HepG2 (cell line): ENCODE measurements at regions not wholly inside any gene's neighbourhood (a gene's known extent, or its start where the extent isn't known, plus 50 kb on each side); places are given as distances from the start of the nearest gene placed in this dataset.

ENCODE experiments used
- ATAC-seq: fragments of 200-7000 bp; cut with Tn5 transposase; 3 replicates; pipeline ENCODE4 v1.9.1; 2020; ENCODE audit warnings: mild to moderate bottlenecking, moderate library complexity
- BruUV-seq: library from RNA; stranded (reverse); fragments of 400-500 nt; replicated peaks from 2 replicates; lab custom pipeline; 2021; lab: Mats Ljungman, UMichigan
- CTCF ChIA-PET: fragments of 300-600 bp; formaldehyde crosslinking; extraction: SDS; loops from one replicate; lab custom pipeline; 2021; ENCODE audit warnings: low total read pairs, inconsistent platforms, low intra/inter-chr PET ratio; lab: Yijun Ruan, JAX
- POLR2A ChIA-PET: fragments of 350-600 bp; sonication (Branson Sonifier 250); formaldehyde crosslinking; loops from one replicate; lab custom pipeline; 2020; ENCODE audit warnings: antibody characterized with exemption, inconsistent platforms; lab: Yijun Ruan, JAX
- DNase-seq: peaks from one replicate; pipeline ENCODE4 v3.0.0-alpha.2; 2015; ENCODE audit warnings: low spot score
- FAIRE-seq: peaks from 3 replicates; lab custom pipeline; 2011; peaks lifted over from hg19 to GRCh38; lab: Jason Lieb, UNC
- H2AFZ ChIP-seq: one replicate; pipeline ENCODE4 v1.6.1; 2011; ENCODE audit warnings: low read length, inconsistent platforms
- H3K27ac ChIP-seq: fragments of 300-600 bp; 3 replicates; pipeline ENCODE4 v1.8.0; 2011; ENCODE audit warnings: mixed run types, mild to moderate bottlenecking, mixed read lengths, low read length, inconsistent platforms; ENCODE audit not compliant: insufficient read depth; ENCODE audit errors: extremely low read length
- H3K27me3 ChIP-seq, 2 experiments: fragments of 200-600 bp in 1 of 2; 2 replicates in 1 of 2; 3 replicates in 1 of 2; pipeline versions ENCODE4 v1.6.0 to v1.8.0; 2011; ENCODE audit warnings: low read length in 2 of 2, mild to moderate bottlenecking in 2 of 2, moderate library complexity in 2 of 2, inconsistent platforms in 1 of 2; ENCODE audit not compliant: insufficient read depth in 2 of 2, control insufficient read depth in 1 of 2
- H3K36me3 ChIP-seq, 2 experiments: fragments of 200-600 bp in 1 of 2; replicated peaks in 1 of 2; 2 replicates in 1 of 2; 3 replicates in 1 of 2; pipeline versions ENCODE4 v1.5.1 to v1.8.0; 2011; ENCODE audit warnings: low read length in 2 of 2, inconsistent platforms in 1 of 2; ENCODE audit not compliant: insufficient read depth in 2 of 2, control insufficient read depth in 1 of 2
- H3K4me1 ChIP-seq: 2 replicates; pipeline ENCODE4 v1.5.1; 2012; ENCODE audit warnings: low read length, inconsistent platforms; ENCODE audit not compliant: insufficient read depth
- H3K4me2 ChIP-seq: 2 replicates; pipeline ENCODE4 v1.6.0; 2011; ENCODE audit warnings: low read depth, low read length, inconsistent platforms
- H3K4me3 ChIP-seq, 3 experiments: fragments of 200-600 bp in 1 of 3; sonication (generic), shearing (Covaris generic) in 1 of 3; replicated peaks in 1 of 3; 2 replicates each; pipeline ENCODE4 v1.5.1; 2011 to 2016; ENCODE audit warnings: low read length in 3 of 3, inconsistent platforms in 2 of 3, low read depth in 2 of 3, mild to moderate bottlenecking in 2 of 3, control low read depth in 1 of 3, mixed read lengths in 1 of 3; ENCODE audit not compliant: insufficient read depth in 1 of 3
- H3K79me2 ChIP-seq: one replicate; pipeline ENCODE4 v1.6.1; 2011; ENCODE audit warnings: low read length, inconsistent platforms; ENCODE audit not compliant: insufficient read depth
- H3K9ac ChIP-seq: 2 replicates; pipeline ENCODE4 v1.6.0; 2011; ENCODE audit warnings: mild to moderate bottlenecking, low read depth, low read length, inconsistent platforms; ENCODE audit not compliant: insufficient read depth
- H3K9me3 ChIP-seq: 2 replicates; pipeline ENCODE4 v1.5.1; 2012; ENCODE audit warnings: mild to moderate bottlenecking, low read length
- H4K20me1 ChIP-seq: 2 replicates; pipeline ENCODE4 v1.6.0; 2011; ENCODE audit warnings: inconsistent platforms, mild to moderate bottlenecking, low read length, moderate library complexity; ENCODE audit not compliant: insufficient read depth
- KMT2B ChIP-seq: IDR thresholded peaks from 2 replicates; pipeline ENCODE4 v1.6.1; 2016; ENCODE audit warnings: missing genetic modification reagents, missing compliant biosample characterization
- MEIS2 ChIP-seq: sonication (generic); formaldehyde crosslinking; IDR thresholded peaks from 2 replicates; pipeline ENCODE4 v1.9.0; 2021; ENCODE audit warnings: mild to moderate bottlenecking, missing genetic modification reagents
- MXD4 ChIP-seq: IDR thresholded peaks from 2 replicates; pipeline ENCODE4 v1.6.1; 2016; ENCODE audit warnings: mild to moderate bottlenecking, missing biosample characterization, missing genetic modification reagents
- THAP11 ChIP-seq: IDR thresholded peaks from 2 replicates; pipeline ENCODE4 v1.6.1; 2016; ENCODE audit warnings: missing biosample characterization, missing genetic modification reagents
- ZBTB44 ChIP-seq: sonication (generic); formaldehyde crosslinking; IDR thresholded peaks from 2 replicates; pipeline ENCODE4 v1.4.0; 2020; ENCODE audit warnings: missing genetic modification reagents
- ZNF276 ChIP-seq: sonication (generic); formaldehyde crosslinking; IDR thresholded peaks from 2 replicates; pipeline ENCODE4 v1.4.0; 2020; ENCODE audit warnings: mild to moderate bottlenecking, low read depth, missing genetic modification reagents
- ZNF691 ChIP-seq: sonication (generic); formaldehyde crosslinking; IDR thresholded peaks from 2 replicates; pipeline ENCODE4 v1.4.0; 2020; ENCODE audit warnings: missing genetic modification reagents, low read depth, mild to moderate bottlenecking, borderline replicate concordance
- ZNF777 ChIP-seq: sonication (generic); formaldehyde crosslinking; IDR thresholded peaks from 2 replicates; pipeline ENCODE4 v1.4.0; 2020; ENCODE audit warnings: missing genetic modification reagents
- ZNF883 ChIP-seq: sonication (generic); formaldehyde crosslinking; IDR thresholded peaks from 2 replicates; pipeline ENCODE4 v1.5.1; 2020; ENCODE audit warnings: mild to moderate bottlenecking, missing genetic modification reagents; ENCODE audit errors: not compliant biosample characterization
- WGBS: methylation state at CpG from one replicate; pipeline ENCODE4 v1.1.6; 2017; ENCODE audit warnings: low lambda C conversion rate; 5-methylcytosine and 5-hydroxymethylcytosine counted together
- in situ Hi-C: cut with HindIII; loops from 2 replicates; pipeline ENCODE4 v1.10.0; 2017; ENCODE audit warnings: low pct_unique_long_range_greater_than_20kb; ENCODE audit not compliant: extremely low pct_ligation_motif_present
- intact Hi-C: fragments of 100-400 bp; cut with micrococcal nuclease; formaldehyde crosslinking; loops from one replicate; pipeline ENCODE4 v1.10.0; 2022; ENCODE audit not compliant: unreplicated experiment

DNA sequence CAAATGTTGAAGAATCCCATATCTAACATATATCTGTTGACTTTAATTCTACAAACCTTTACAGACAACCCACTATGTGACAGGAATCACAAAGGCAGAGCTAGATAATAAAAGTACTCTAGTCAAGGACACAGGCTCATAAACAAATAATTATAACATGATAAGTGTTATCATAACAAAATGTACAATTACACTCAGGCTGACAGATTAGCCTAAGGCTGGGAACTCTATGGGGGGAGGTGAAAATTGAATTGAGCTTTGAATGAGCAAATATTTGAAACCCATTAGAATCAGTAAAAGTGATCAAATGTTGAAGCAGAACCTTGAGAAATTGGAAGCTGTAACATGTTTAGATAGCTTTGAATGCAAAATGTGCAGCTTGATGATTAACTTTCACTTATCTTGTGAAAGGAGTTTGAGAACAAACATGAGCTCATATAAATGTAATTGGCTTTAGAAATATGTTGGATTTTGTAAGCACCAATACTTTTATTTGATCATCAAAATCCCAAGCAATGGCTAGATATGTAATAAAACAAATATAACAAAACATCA is 970.2 kb downstream of the SORCS3 start:
- TF ChIP-seq ZNF777 (no peak), MXD4 (no peak), ZBTB44 (CRISPR knock-in tag) (no peak), ZNF691 (CRISPR knock-in tag) (no peak), THAP11 (CRISPR knock-in tag) (no peak), MEIS2 (CRISPR knock-in tag) (no peak)
- FAIRE-seq (no peak), DNase-seq (no peak), ATAC-seq (no peak)
- no peak overlapping the region for H3K27ac ChIP-seq
- POLR2A ChIA-PET = no interaction called here
- H2AFZ ChIP-seq = no peak overlapping the region
- H3K9me3 ChIP-seq = peaks cover 71% of the 10 kb centered on the region
- no peak overlapping the region for H3K4me2 ChIP-seq
- CTCF ChIA-PET = no interaction called here
- H3K9ac ChIP-seq = no peak overlapping the region
- no peaks in the 10 kb centered on the region for H3K36me3 ChIP-seq
- H3K27me3 ChIP-seq = no peaks in the 10 kb centered on the region
- intact Hi-C loops (no loop called here), in situ Hi-C loops (no loop called here)
- no peak overlapping the region for H3K4me3 ChIP-seq
- no peaks in the 10 kb centered on the region for H3K4me1 ChIP-seq
- no peaks in the 10 kb centered on the region for H3K79me2 ChIP-seq
- BruUV-seq = no TSS peak
- no peaks in the 10 kb centered on the region for H4K20me1 ChIP-seq

- no peak overlapping the region for H3K27ac ChIP-seq
- H3K27me3 ChIP-seq = no peaks in the 10 kb centered on the region
- CTCF ChIA-PET = no interaction called here
- ATAC-seq = no peak
- H3K4me2 ChIP-seq = no peak overlapping the region
- H3K79me2 ChIP-seq = no peaks in the 10 kb centered on the region
- POLR2A ChIA-PET = no interaction called here
- FAIRE-seq = no peak
- no peak for DNase-seq
- no peak for TF ChIP-seq MEIS2 (CRISPR knock-in tag)
- no peak for TF ChIP-seq KMT2B
- no peak for TF ChIP-seq ZNF883 (CRISPR knock-in tag)
- TF ChIP-seq ZNF276 (CRISPR knock-in tag) = no peak
- WGBS = 3% methylated on average over 1 of the region's 1 CpG
- peaks cover 71% of the 10 kb centered on the region for H3K9me3 ChIP-seq
- H3K9ac ChIP-seq = no peak overlapping the region
- H4K20me1 ChIP-seq = no peaks in the 10 kb centered on the region
- in situ Hi-C loops (no loop called here), intact Hi-C loops (no loop called here)
- no peaks in the 10 kb centered on the region for H3K36me3 ChIP-seq
- no TSS peak for BruUV-seq
- no peak overlapping the region for H2AFZ ChIP-seq
- no peak overlapping the region for H3K4me3 ChIP-seq
- no peaks in the 10 kb centered on the region for H3K4me1 ChIP-seq
Measured at GRCh38 chr10:105609451-105609850, 968.4 kb downstream of the SORCS3 start.
